ENCODE measurements at regions not wholly inside any gene's neighbourhood (a gene's known extent, or its start where the extent isn't known, plus 50 kb on each side); places are given as distances from the start of the nearest gene placed in this dataset.
A peak's percentile ranks its signal among the peaks of the same experiment; 100 is the strongest.

DNA sequence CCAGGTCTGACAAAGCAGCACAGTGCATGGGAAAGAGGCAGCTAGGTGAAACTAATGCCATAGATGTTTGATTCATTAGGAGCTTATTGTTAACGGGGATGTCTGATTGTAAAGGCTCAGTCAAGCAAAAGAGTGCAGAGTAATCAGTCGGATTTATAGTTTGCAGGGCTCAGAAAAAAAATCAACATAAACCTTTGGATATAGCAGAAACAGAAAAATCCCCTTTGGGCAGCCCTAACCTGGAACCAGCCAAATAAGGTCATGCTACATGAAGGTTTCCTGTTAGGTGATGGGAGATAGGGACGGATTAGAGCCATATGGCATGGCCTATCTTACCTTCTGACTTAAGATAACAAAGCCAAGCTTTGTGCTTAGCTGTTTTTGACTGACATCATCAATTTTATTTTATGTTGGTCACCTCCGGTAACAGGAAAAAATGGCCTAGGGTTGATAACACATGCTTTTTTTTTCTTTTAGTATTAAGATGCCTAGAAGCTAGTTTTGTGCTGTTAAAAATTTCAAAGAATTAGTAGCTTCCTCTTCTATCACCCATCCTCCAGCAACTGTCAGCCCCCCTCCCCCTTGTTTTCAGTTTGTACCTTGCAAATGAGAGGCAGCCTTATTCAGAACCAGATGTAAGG lies 60.7 kb upstream of the ZEB2 start:
- Histone ChIP-seq H3K4me1 (ENCODE audit: control insufficient read depth in 3 of 3, insufficient read depth in 2 of 3, low read depth in 1 of 3, low read length in 2 of 3) (peaks cover 0 to 3% (median 0%) of the 10 kb centered on the region in 3 donors), H3K9me3 (ENCODE audit: control insufficient read depth in 2 of 2, insufficient read depth in 1 of 2, low read depth in 1 of 2, low read length in 1 of 2) (no peaks in the 10 kb centered on the region), H3K27ac (ENCODE audit: low read depth in 1 of 3, low read length in 2 of 3) (no peak overlapping the region), H3K36me3 (ENCODE audit: control insufficient read depth in 3 of 3, insufficient read depth in 2 of 3, low read depth in 1 of 3, low read length in 3 of 3) (no peaks in the 10 kb centered on the region), H3K27me3 (ENCODE audit: control insufficient read depth in 3 of 3, insufficient read depth in 3 of 3, low read length in 3 of 3) (no peaks in the 10 kb centered on the region), H3K4me3 (ENCODE audit: low read depth in 1 of 3, low read length in 3 of 3) (no peak overlapping the region)
- 41 to 65% (median 50%) methylated on average over 4 of the region's 4 CpGs for WGBS, 3 donors
- no peak for DNase-seq
- FAIRE-seq: no peak

DNA sequence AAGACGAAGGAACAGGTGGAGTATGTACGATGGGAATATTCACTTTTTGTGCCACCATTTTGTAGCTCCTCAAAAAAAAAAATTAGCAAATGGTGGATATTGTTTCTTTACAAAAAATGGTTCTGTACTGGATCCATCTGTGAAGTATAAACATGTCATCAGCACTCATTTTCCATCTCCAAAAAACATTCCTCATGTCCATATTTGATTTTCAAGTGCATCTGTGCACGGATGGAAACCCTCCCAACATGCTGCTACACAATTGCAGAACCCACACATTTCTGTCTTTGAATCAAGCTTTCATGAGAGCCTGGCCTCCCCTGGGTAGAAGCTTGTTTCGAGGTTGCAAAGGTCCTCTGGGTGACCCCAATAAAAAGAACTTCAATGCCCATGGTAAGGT lies 59.6 kb upstream of the ZEB2 start:
- DNase-seq (no peak), FAIRE-seq (no peak)
- WGBS, 3 donors: 84 to 88% (median 88%) methylated on average over 4 of the region's 4 CpGs
- Histone ChIP-seq H3K27ac (ENCODE audit: low read depth in 1 of 3, low read length in 2 of 3) (no peak overlapping the region), H3K4me1 (ENCODE audit: control insufficient read depth in 3 of 3, insufficient read depth in 2 of 3, low read depth in 1 of 3, low read length in 2 of 3) (peaks cover 0 to 3% (median 0%) of the 10 kb centered on the region in 3 donors), H3K4me3 (ENCODE audit: low read depth in 1 of 3, low read length in 3 of 3) (no peak overlapping the region), H3K9me3 (ENCODE audit: control insufficient read depth in 2 of 2, insufficient read depth in 1 of 2, low read depth in 1 of 2, low read length in 1 of 2) (no peaks in the 10 kb centered on the region), H3K36me3 (ENCODE audit: control insufficient read depth in 3 of 3, insufficient read depth in 2 of 3, low read depth in 1 of 3, low read length in 3 of 3) (no peaks in the 10 kb centered on the region), H3K27me3 (ENCODE audit: control insufficient read depth in 3 of 3, insufficient read depth in 3 of 3, low read length in 3 of 3) (no peaks in the 10 kb centered on the region)

DNA sequence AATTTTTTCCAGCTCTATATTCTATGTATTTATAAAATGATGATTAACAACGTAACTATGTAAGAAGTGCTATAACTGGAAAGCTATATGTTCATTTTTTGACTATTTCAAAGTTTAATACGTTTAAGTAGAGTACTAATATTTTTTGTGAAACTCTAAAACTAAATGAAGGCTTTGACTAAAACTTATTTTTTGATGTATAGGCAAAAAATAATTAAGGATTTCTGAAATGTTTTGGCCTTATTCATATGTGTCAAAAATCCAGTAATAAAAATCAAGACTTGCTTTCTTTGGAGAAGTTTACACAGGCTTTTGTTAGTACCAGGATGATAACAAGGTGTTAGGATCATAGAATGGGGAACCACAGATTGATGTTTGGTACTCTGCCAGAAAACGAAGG lies 58.2 kb upstream of the ZEB2 start:
- peak; percentile 59 for FAIRE-seq
- no peak for DNase-seq

DNA sequence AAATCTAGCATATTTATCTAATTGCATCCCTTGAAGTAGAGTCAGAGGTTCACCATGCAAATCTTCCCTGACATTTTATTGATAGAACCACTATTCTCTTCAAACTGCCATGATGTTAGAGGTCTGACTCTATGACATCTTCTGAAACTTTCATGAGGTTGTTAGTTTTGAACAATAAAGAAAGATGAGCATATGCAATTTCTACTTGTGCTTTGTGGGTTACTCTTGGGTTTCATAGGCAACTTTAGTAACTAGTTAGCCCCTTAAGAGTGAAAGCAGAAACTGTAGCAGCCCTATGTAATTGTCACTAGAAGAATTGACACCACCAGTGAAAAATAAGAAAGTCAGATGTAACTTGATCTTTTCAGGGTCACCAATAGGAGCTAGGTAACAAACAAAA lies 53.1 kb upstream of the ZEB2 start:
- Histone ChIP-seq H3K27me3 (ENCODE audit: control insufficient read depth in 3 of 3, insufficient read depth in 3 of 3, low read length in 3 of 3) (no peaks in the 10 kb centered on the region), H3K36me3 (ENCODE audit: control insufficient read depth in 3 of 3, insufficient read depth in 2 of 3, low read depth in 1 of 3, low read length in 3 of 3) (no peaks in the 10 kb centered on the region), H3K9me3 (ENCODE audit: control insufficient read depth in 2 of 2, insufficient read depth in 1 of 2, low read depth in 1 of 2, low read length in 1 of 2) (no peaks in the 10 kb centered on the region), H3K4me1 (ENCODE audit: control insufficient read depth in 3 of 3, insufficient read depth in 2 of 3, low read depth in 1 of 3, low read length in 2 of 3) (no peaks in the 10 kb centered on the region), H3K4me3 (ENCODE audit: low read depth in 1 of 3, low read length in 3 of 3) (no peak overlapping the region), H3K27ac (ENCODE audit: low read depth in 1 of 3, low read length in 2 of 3) (no peak overlapping the region)
- FAIRE-seq (no peak), DNase-seq (no peak)

More for the DNA sequence above, 58.2 kb upstream of the ZEB2 start:
- Histone ChIP-seq H3K4me1 (ENCODE audit: control insufficient read depth in 3 of 3, insufficient read depth in 2 of 3, low read depth in 1 of 3, low read length in 2 of 3) (peaks cover 0 to 3% (median 0%) of the 10 kb centered on the region in 3 donors), H3K27ac (ENCODE audit: low read depth in 1 of 3, low read length in 2 of 3) (no peak overlapping the region), H3K36me3 (ENCODE audit: control insufficient read depth in 3 of 3, insufficient read depth in 2 of 3, low read depth in 1 of 3, low read length in 3 of 3) (no peaks in the 10 kb centered on the region), H3K9me3 (ENCODE audit: control insufficient read depth in 2 of 2, insufficient read depth in 1 of 2, low read depth in 1 of 2, low read length in 1 of 2) (no peaks in the 10 kb centered on the region), H3K4me3 (ENCODE audit: low read depth in 1 of 3, low read length in 3 of 3) (no peak overlapping the region), H3K27me3 (ENCODE audit: control insufficient read depth in 3 of 3, insufficient read depth in 3 of 3, low read length in 3 of 3) (no peaks in the 10 kb centered on the region)
- 75 to 83% (median 77%) methylated on average over 3 of the region's 3 CpGs for WGBS, 3 donors

DNA sequence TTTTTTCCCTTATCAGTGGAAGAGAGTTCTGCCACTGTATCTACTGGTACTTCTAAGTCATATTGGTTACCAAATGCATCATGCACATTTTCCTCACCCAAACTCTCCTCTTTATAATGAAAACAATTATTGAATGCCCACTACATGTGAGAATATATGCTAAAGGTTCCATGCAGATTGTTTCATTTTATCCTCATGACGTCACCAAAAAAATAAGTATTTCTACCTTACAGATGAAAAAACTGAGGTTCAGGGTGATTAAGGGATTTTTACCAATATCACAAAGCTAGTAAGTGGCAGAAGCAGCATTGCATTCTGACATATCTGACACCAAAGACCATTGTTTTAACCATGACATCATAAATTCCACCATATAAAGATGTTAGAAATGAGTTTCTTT lies 51.9 kb upstream of the ZEB2 start:
- 50 to 87% (median 84%) methylated on average over 1 of the region's 1 CpG for whole genome bisulfite sequencing, 3 donors

DNA sequence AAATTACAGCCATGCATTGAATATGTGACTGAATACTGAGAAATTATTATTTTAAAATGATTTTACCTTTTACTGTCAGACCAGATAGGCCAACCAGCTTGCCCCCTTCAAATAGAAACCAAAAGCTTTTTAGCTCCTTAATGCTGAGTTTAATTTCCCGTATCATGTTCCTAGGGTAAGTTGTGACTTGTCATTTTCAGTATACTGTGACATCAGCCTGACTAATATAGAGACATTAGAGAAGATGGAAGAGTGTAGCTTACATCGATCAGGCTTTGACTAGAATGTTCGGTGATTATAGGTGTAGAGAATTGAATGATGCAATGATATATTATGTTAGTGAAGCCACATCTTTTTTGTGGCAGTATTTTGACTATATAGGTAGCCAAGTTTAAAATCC lies 50.6 kb upstream of the ZEB2 start:
- 64 to 79% (median 76%) methylated on average over 3 of the region's 3 CpGs for WGBS, 3 donors
- Histone ChIP-seq H3K9me3 (ENCODE audit: control insufficient read depth in 2 of 2, insufficient read depth in 1 of 2, low read depth in 1 of 2, low read length in 1 of 2) (no peaks in the 10 kb centered on the region), H3K4me3 (ENCODE audit: low read depth in 1 of 3, low read length in 3 of 3) (no peak overlapping the region), H3K36me3 (ENCODE audit: control insufficient read depth in 3 of 3, insufficient read depth in 2 of 3, low read depth in 1 of 3, low read length in 3 of 3) (no peaks in the 10 kb centered on the region), H3K27me3 (ENCODE audit: control insufficient read depth in 3 of 3, insufficient read depth in 3 of 3, low read length in 3 of 3) (no peaks in the 10 kb centered on the region), H3K4me1 (ENCODE audit: control insufficient read depth in 3 of 3, insufficient read depth in 2 of 3, low read depth in 1 of 3, low read length in 2 of 3) (no peaks in the 10 kb centered on the region), H3K27ac (ENCODE audit: low read depth in 1 of 3, low read length in 2 of 3) (no peak overlapping the region)
- FAIRE-seq (no peak), DNase-seq (no peak)

More for the DNA sequence above, 51.9 kb upstream of the ZEB2 start:
- H3K36me3 ChIP-seq (ENCODE audit: control insufficient read depth in 3 of 3, insufficient read depth in 2 of 3, low read depth in 1 of 3, low read length in 3 of 3): no peaks in the 10 kb centered on the region
- FAIRE-seq (no peak), DNase-seq (no peak)
- H3K27ac ChIP-seq (ENCODE audit: low read depth in 1 of 3, low read length in 2 of 3): no peak overlapping the region
- no peaks in the 10 kb centered on the region for H3K9me3 ChIP-seq (ENCODE audit: control insufficient read depth in 2 of 2, insufficient read depth in 1 of 2, low read depth in 1 of 2, low read length in 1 of 2)
- no peak overlapping the region for H3K4me3 ChIP-seq (ENCODE audit: low read depth in 1 of 3, low read length in 3 of 3)
- no peaks in the 10 kb centered on the region for H3K27me3 ChIP-seq (ENCODE audit: control insufficient read depth in 3 of 3, insufficient read depth in 3 of 3, low read length in 3 of 3)
- H3K4me1 ChIP-seq (ENCODE audit: control insufficient read depth in 3 of 3, insufficient read depth in 2 of 3, low read depth in 1 of 3, low read length in 2 of 3): no peaks in the 10 kb centered on the region
